ENCODE measurements at regions not wholly inside any gene's neighbourhood (a gene's known extent, or its start where the extent isn't known, plus 50 kb on each side); places are given as distances from the start of the nearest gene placed in this dataset.

DNA sequence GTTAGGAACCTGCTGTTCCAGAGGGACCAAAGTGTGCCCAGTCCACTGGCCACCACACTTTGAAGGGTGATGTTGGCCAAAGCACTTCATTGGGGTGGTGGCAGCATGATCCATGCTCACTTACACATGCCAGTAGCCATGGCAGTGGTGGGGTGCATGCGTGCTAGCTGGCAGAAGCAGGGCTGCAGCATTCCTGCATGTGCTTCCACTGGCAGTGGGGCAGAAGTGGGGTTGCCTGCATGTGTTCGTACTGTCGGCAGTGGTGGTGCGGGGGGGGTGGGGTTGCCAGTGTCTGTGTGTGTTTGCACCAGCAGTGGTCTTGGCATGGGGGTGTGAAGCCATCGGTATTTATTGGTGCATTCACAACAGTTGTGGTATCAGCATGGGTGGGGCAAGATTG lies 260.3 kb upstream of the ANKH start:
- TF ChIP-seq, protein P1, sequence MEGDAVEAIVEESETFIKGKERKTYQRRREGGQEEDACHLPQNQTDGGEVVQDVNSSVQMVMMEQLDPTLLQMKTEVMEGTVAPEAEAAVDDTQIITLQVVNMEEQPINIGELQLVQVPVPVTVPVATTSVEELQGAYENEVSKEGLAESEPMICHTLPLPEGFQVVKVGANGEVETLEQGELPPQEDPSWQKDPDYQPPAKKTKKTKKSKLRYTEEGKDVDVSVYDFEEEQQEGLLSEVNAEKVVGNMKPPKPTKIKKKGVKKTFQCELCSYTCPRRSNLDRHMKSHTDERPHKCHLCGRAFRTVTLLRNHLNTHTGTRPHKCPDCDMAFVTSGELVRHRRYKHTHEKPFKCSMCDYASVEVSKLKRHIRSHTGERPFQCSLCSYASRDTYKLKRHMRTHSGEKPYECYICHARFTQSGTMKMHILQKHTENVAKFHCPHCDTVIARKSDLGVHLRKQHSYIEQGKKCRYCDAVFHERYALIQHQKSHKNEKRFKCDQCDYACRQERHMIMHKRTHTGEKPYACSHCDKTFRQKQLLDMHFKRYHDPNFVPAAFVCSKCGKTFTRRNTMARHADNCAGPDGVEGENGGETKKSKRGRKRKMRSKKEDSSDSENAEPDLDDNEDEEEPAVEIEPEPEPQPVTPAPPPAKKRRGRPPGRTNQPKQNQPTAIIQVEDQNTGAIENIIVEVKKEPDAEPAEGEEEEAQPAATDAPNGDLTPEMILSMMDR (IDR thresholded peaks at IDR 0.05; ENCODE audit: control insufficient read depth, insufficient read depth, low read depth, low read length, missing control alignments): no peak
- DNase-seq (ENCODE audit: low read depth): no peak
- no peak overlapping the region for H3K4me3 ChIP-seq (ENCODE audit: control insufficient read depth, low read depth, low read length)

DNA sequence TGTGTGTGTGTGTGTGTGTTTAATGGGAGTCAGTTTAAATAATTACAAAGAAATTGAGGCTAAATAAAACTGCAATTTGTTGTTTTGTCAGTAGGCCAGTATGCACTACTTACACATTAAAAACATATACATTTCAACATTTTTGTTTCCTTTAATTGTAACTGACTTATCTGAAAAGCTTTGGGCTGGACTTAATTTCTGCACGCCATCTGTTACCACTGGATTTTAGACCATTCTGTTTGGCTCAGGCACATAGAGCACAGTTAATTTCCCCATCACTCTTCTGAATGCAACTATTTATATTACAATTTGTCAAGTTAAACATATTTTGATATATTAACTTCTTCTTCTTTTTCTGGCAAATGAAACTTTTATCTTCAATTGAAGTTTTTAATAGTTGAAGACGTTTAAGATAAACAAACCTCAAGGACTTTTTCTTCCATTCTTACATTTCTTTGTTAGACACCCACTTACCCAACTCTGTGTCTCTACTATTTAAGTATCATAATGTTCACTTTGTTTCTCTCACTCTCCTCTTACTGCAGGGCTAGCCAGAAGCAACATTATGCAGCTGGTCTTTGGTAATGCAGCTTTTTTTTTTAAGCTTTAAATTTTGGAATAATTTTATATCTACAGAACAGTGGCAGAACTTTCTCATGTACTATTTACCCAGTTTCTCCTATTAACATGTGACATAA lies 253.4 kb upstream of the ANKH start:
- no peak overlapping the region for H3K4me3 ChIP-seq (ENCODE audit: control insufficient read depth, low read depth, low read length)
- TF ChIP-seq, protein P1 (IDR thresholded peaks at IDR 0.05; ENCODE audit: control insufficient read depth, insufficient read depth, low read depth, low read length, missing control alignments): no peak
- DNase-seq (ENCODE audit: low read depth): no peak

DNA sequence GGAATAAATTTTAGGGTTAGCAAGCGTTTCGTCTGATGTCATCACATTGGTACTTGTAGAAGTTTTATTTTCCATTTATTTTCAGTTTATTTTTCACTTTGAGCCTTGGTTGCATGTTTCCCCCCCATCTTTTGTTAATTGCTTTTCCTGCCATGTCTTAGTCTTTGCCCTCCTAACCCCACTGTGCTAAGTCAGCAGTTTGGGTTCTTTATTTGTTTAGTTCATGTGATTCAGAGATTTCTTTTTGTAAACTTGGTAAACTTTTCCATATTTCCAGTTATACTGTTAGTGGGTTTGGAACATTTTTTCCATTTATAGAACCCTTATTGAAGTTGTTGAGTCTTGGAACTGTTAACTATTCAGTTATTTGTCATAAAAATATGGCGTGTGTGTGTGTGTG lies 252.9 kb upstream of the ANKH start:
- TF ChIP-seq, protein P1 (IDR thresholded peaks at IDR 0.05; ENCODE audit: control insufficient read depth, insufficient read depth, low read depth, low read length, missing control alignments): no peak

DNA sequence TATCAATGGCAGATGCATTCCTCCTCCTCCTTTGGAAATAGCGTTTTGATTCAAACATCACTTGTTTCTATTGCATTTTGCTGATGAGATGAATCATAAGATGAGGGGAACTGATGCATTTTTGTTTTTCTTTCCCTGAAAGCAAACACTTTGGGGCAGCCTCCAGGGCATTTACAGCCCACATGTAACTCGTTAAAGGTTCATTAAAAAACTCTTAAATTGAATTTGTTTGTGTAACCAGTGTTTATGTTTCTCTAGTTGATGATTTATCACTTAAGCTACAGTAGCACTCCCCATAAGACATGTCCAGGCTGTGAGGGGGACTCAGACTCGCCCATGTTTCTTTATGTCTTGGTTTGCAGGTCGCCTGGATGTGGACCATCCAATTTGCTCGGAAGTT lies 246.1 kb upstream of the ANKH start:
- TF ChIP-seq, protein P1 (IDR thresholded peaks at IDR 0.05; ENCODE audit: control insufficient read depth, insufficient read depth, low read depth, low read length, missing control alignments): no peak
- no peak for DNase-seq (ENCODE audit: low read depth)

More for the DNA sequence above, 252.9 kb upstream of the ANKH start:
- H3K4me3 ChIP-seq (ENCODE audit: control insufficient read depth, low read depth, low read length): no peak overlapping the region
- no peak for DNase-seq (ENCODE audit: low read depth)

DNA sequence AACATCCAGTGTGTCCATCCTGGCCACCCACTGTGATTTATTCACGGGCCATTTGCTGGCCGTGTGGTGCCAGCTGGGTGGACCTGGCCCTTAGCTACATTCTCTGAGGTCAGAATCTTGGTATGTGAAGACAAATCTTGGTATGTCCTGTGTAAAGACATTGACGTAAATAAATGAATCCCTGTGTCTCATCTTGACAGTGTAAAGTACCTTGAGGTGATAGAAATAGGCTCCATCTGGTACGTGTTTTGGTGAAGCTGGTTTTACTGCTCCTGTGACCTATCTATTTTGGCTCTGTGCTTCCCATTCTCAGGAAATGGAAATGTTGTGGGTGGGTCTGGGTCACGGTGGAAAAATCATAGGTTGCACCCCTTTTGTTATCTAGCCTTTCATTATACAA lies 245.4 kb upstream of the ANKH start:
- no peak for DNase-seq (ENCODE audit: low read depth)
- TF ChIP-seq, protein P1 (IDR thresholded peaks at IDR 0.05; ENCODE audit: control insufficient read depth, insufficient read depth, low read depth, low read length, missing control alignments): no peak
- no peak overlapping the region for H3K4me3 ChIP-seq (ENCODE audit: control insufficient read depth, low read depth, low read length)

More for the DNA sequence above, 246.1 kb upstream of the ANKH start:
- no peak overlapping the region for H3K4me3 ChIP-seq (ENCODE audit: control insufficient read depth, low read depth, low read length)

DNA sequence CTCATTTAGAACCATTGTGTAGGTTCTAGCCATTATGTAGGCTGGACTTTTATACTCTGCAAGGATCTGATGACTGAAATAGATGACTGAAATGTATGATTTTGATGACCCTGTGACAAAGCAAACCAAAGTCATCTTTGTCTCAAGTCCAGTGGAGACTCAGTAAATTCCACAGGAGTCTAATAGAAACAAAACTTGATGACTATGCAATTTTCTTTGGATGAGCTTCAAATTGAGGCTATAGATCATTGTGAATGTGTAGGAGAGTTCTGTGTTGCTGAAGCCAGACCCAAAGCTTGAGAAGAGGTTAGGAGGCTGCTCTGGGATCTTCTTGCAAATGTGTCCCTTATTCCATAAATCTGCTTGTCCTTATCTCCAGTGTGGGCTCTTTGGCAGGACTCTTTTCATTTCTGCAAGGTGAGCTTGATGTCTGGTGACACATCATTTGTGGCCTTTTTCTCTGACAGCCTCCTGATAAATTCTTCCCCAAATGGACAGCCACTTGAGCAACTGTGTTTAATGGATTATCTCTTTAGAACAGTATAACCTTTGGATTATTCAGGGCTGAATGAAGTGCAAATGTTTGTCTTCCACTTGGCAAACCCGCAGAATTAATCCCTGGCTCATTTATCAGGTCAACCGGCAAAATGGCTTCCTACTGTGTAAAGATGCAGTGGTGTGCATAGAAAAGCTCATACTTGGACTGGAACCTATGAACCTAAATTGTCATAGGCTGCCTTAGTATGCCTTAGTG lies 235.1 kb upstream of the ANKH start:
- TF ChIP-seq, protein P1 (IDR thresholded peaks at IDR 0.05; ENCODE audit: control insufficient read depth, insufficient read depth, low read depth, low read length, missing control alignments): no peak
- DNase-seq (ENCODE audit: low read depth): no peak
- no peak overlapping the region for H3K4me3 ChIP-seq (ENCODE audit: control insufficient read depth, low read depth, low read length)

All from AG09309 (cell line).